ENCODE measurements at regions not wholly inside any gene's neighbourhood (a gene's known extent, or its start where the extent isn't known, plus 50 kb on each side); places are given as distances from the start of the nearest gene placed in this dataset.

- DNase-seq (no peak), ATAC-seq (no peak)
- Mint-ChIP-seq H3K36me3 (ENCODE audit: low read depth) (no peaks in the 10 kb centered on the region), H3K4me3 (no peak overlapping the region), H3K4me1 (no peaks in the 10 kb centered on the region), H3K27ac (no peak overlapping the region), H3K27me3 (no peaks in the 10 kb centered on the region)
- H3K9me3 ChIP-seq (ENCODE audit: control insufficient read depth, low read length, poor library complexity, severe bottlenecking) = no peaks in the 10 kb centered on the region
Measured at GRCh38 chr3:144307951-144308350, 336.3 kb downstream of the DIPK2A start.

- no peak overlapping the region for H3K4me3 Mint-ChIP-seq
- no peak for ATAC-seq
- H3K27ac Mint-ChIP-seq = no peak overlapping the region
- no peaks in the 10 kb centered on the region for H3K27me3 Mint-ChIP-seq
- H3K4me1 Mint-ChIP-seq = no peaks in the 10 kb centered on the region
- H3K9me3 ChIP-seq (ENCODE audit: control insufficient read depth, low read length, poor library complexity, severe bottlenecking) = no peaks in the 10 kb centered on the region
- DNase-seq = no peak
- no peaks in the 10 kb centered on the region for H3K36me3 Mint-ChIP-seq (ENCODE audit: low read depth)
Measured at GRCh38 chr3:144308396-144308795, 336.8 kb downstream of the DIPK2A start.

GRCh38 chr3:144312702-144313101, 341.1 kb downstream of the DIPK2A start:
- ATAC-seq (no peak), DNase-seq (no peak)
- Mint-ChIP-seq H3K4me3 (no peak overlapping the region), H3K36me3 (ENCODE audit: low read depth) (no peaks in the 10 kb centered on the region), H3K27me3 (no peaks in the 10 kb centered on the region), H3K4me1 (no peaks in the 10 kb centered on the region), H3K27ac (no peak overlapping the region)
- no peaks in the 10 kb centered on the region for H3K9me3 ChIP-seq (ENCODE audit: control insufficient read depth, low read length, poor library complexity, severe bottlenecking)

- no peaks in the 10 kb centered on the region for H3K4me1 Mint-ChIP-seq
- H3K9me3 ChIP-seq (ENCODE audit: control insufficient read depth, low read length, poor library complexity, severe bottlenecking) = no peaks in the 10 kb centered on the region
- H3K4me3 Mint-ChIP-seq = no peak overlapping the region
- H3K27ac Mint-ChIP-seq = no peak overlapping the region
- DNase-seq (no peak), ATAC-seq (no peak)
- H3K36me3 Mint-ChIP-seq (ENCODE audit: low read depth) = no peaks in the 10 kb centered on the region
- H3K27me3 Mint-ChIP-seq = no peaks in the 10 kb centered on the region
Measured at GRCh38 chr3:144314946-144315345, 343.3 kb downstream of the DIPK2A start.

- H3K36me3 Mint-ChIP-seq (ENCODE audit: low read depth) = no peaks in the 10 kb centered on the region
- no peak for ATAC-seq
- H3K27me3 Mint-ChIP-seq = no peaks in the 10 kb centered on the region
Measured at GRCh38 chr3:144317961-144318360, 346.3 kb downstream of the DIPK2A start.

GRCh38 chr3:144324076-144324475, 352.5 kb downstream of the DIPK2A start:
- no peaks in the 10 kb centered on the region for H3K4me1 Mint-ChIP-seq
- no peaks in the 10 kb centered on the region for H3K27me3 Mint-ChIP-seq
- H3K4me3 Mint-ChIP-seq = no peak overlapping the region
- no peak overlapping the region for H3K27ac Mint-ChIP-seq
- H3K36me3 Mint-ChIP-seq (ENCODE audit: low read depth) = no peaks in the 10 kb centered on the region
- DNase-seq = no peak
- no peak for ATAC-seq
- H3K9me3 ChIP-seq (ENCODE audit: control insufficient read depth, low read length, poor library complexity, severe bottlenecking) = peaks cover 2% of the 10 kb centered on the region

More at GRCh38 chr3:144317961-144318360, 346.3 kb downstream of the DIPK2A start:
- no peak for DNase-seq
- H3K4me1 Mint-ChIP-seq = no peaks in the 10 kb centered on the region
- no peaks in the 10 kb centered on the region for H3K9me3 ChIP-seq (ENCODE audit: control insufficient read depth, low read length, poor library complexity, severe bottlenecking)
- no peak overlapping the region for H3K27ac Mint-ChIP-seq
- H3K4me3 Mint-ChIP-seq = no peak overlapping the region

GRCh38 chr3:144332868-144333267, 361.2 kb downstream of the DIPK2A start:
- H3K4me1 Mint-ChIP-seq = no peaks in the 10 kb centered on the region
- no peak for ATAC-seq
- DNase-seq = no peak
- H3K9me3 ChIP-seq (ENCODE audit: control insufficient read depth, low read length, poor library complexity, severe bottlenecking) = no peaks in the 10 kb centered on the region
- no peak overlapping the region for H3K27ac Mint-ChIP-seq
- no peaks in the 10 kb centered on the region for H3K27me3 Mint-ChIP-seq
- H3K4me3 Mint-ChIP-seq = no peak overlapping the region
- no peaks in the 10 kb centered on the region for H3K36me3 Mint-ChIP-seq (ENCODE audit: low read depth)

GRCh38 chr3:144341471-144341870, 369.8 kb downstream of the DIPK2A start:
- no peaks in the 10 kb centered on the region for H3K4me1 Mint-ChIP-seq
- H3K27me3 Mint-ChIP-seq = peaks cover 9% of the 10 kb centered on the region
- no peaks in the 10 kb centered on the region for H3K9me3 ChIP-seq (ENCODE audit: control insufficient read depth, low read length, poor library complexity, severe bottlenecking)
- H3K4me3 Mint-ChIP-seq = no peak overlapping the region
- no peaks in the 10 kb centered on the region for H3K36me3 Mint-ChIP-seq (ENCODE audit: low read depth)
- no peak for ATAC-seq
- no peak overlapping the region for H3K27ac Mint-ChIP-seq
- DNase-seq = no peak

- no peak for DNase-seq
- Mint-ChIP-seq H3K27ac (no peak overlapping the region), H3K36me3 (ENCODE audit: low read depth) (no peaks in the 10 kb centered on the region)
Measured at GRCh38 chr3:144343343-144343742, 371.7 kb downstream of the DIPK2A start.

GRCh38 chr3:144343777-144344176, 372.2 kb downstream of the DIPK2A start:
- Mint-ChIP-seq H3K27ac (no peak overlapping the region), H3K36me3 (ENCODE audit: low read depth) (no peaks in the 10 kb centered on the region), H3K4me3 (no peak overlapping the region), H3K4me1 (no peaks in the 10 kb centered on the region), H3K27me3 (peaks cover 9% of the 10 kb centered on the region)
- no peak for DNase-seq
- no peaks in the 10 kb centered on the region for H3K9me3 ChIP-seq (ENCODE audit: control insufficient read depth, low read length, poor library complexity, severe bottlenecking)
- no peak for ATAC-seq

More at GRCh38 chr3:144343343-144343742, 371.7 kb downstream of the DIPK2A start:
- peaks cover 9% of the 10 kb centered on the region for H3K27me3 Mint-ChIP-seq
- no peaks in the 10 kb centered on the region for H3K4me1 Mint-ChIP-seq
- no peak overlapping the region for H3K4me3 Mint-ChIP-seq
- no peaks in the 10 kb centered on the region for H3K9me3 ChIP-seq (ENCODE audit: control insufficient read depth, low read length, poor library complexity, severe bottlenecking)
- ATAC-seq = no peak

- Mint-ChIP-seq H3K4me3 (no peak overlapping the region), H3K4me1 (no peaks in the 10 kb centered on the region), H3K27me3 (peaks cover 9% of the 10 kb centered on the region), H3K27ac (no peak overlapping the region), H3K36me3 (ENCODE audit: low read depth) (no peaks in the 10 kb centered on the region)
- ATAC-seq (no peak), DNase-seq (no peak)
- no peaks in the 10 kb centered on the region for H3K9me3 ChIP-seq (ENCODE audit: control insufficient read depth, low read length, poor library complexity, severe bottlenecking)
Measured at GRCh38 chr3:144344925-144345548, 373.4 kb downstream of the DIPK2A start.

GRCh38 chr3:144350125-144350524, 378.5 kb downstream of the DIPK2A start:
- Mint-ChIP-seq H3K27ac (no peak overlapping the region), H3K36me3 (ENCODE audit: low read depth) (no peaks in the 10 kb centered on the region), H3K27me3 (no peaks in the 10 kb centered on the region), H3K4me1 (no peaks in the 10 kb centered on the region), H3K4me3 (no peak overlapping the region)
- DNase-seq (no peak), ATAC-seq (no peak)
- H3K9me3 ChIP-seq (ENCODE audit: control insufficient read depth, low read length, poor library complexity, severe bottlenecking) = no peaks in the 10 kb centered on the region

GRCh38 chr3:144351011-144351410, 379.4 kb downstream of the DIPK2A start:
- Mint-ChIP-seq H3K27me3 (no peaks in the 10 kb centered on the region), H3K4me1 (no peaks in the 10 kb centered on the region), H3K27ac (no peak overlapping the region), H3K36me3 (ENCODE audit: low read depth) (no peaks in the 10 kb centered on the region), H3K4me3 (no peak overlapping the region)
- no peaks in the 10 kb centered on the region for H3K9me3 ChIP-seq (ENCODE audit: control insufficient read depth, low read length, poor library complexity, severe bottlenecking)
- DNase-seq (no peak), ATAC-seq (no peak)

GRCh38 chr3:144351773-144352365, 380.2 kb downstream of the DIPK2A start:
- H3K4me1 Mint-ChIP-seq = no peaks in the 10 kb centered on the region
- no peaks in the 10 kb centered on the region for H3K27me3 Mint-ChIP-seq
- no peak overlapping the region for H3K4me3 Mint-ChIP-seq
- no peak for DNase-seq
- no peak overlapping the region for H3K27ac Mint-ChIP-seq
- no peaks in the 10 kb centered on the region for H3K36me3 Mint-ChIP-seq (ENCODE audit: low read depth)
- no peaks in the 10 kb centered on the region for H3K9me3 ChIP-seq (ENCODE audit: control insufficient read depth, low read length, poor library complexity, severe bottlenecking)
- ATAC-seq = no peak

Measured in T-helper 17 cell (primary cell).